NCI-H1048 (cell line): ENCODE measurements at regions not wholly inside any gene's neighbourhood (a gene's known extent, or its start where the extent isn't known, plus 50 kb on each side); places are given as distances from the start of the nearest gene placed in this dataset.
A peak's percentile ranks its signal among the peaks of the same experiment; 100 is the strongest.
"Not testable (repeated sequence)": the region's sequence is repeated elsewhere in the genome, so short reads cannot be mapped to it uniquely, and the experiment has no call there.

Experiments
- DNase-seq: peaks from one replicate; lab custom pipeline; 2025; lab: John Stamatoyannopoulos, UW

GRCh38 chr12:60195483-60195882 is 599.7 kb downstream of the SLC16A7 start:
- DNase-seq: no peak

DNA sequence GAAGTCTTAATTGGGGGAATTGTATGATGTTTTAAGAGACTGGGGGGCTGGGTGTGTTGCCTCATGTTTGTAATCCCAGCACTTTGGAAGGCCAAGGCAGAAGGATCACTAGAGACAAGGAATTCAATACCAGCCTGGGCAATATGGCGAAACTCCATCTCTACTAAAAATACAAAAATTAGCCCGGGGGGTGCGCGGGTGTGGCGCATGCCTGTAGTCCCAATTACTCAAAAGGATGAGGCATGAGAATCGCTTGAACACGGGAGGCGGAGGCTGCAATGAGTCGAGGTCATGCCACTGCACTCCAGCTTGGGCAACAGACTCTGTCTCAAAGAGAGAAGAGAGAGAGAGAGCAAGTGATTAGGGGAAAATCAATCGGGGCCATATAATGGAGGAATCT is 600.5 kb downstream of the SLC16A7 start:
- no peak for DNase-seq

- DNase-seq: no peak
Observed at GRCh38 chr12:60197589-60197988, 601.8 kb downstream of the SLC16A7 start.

DNA sequence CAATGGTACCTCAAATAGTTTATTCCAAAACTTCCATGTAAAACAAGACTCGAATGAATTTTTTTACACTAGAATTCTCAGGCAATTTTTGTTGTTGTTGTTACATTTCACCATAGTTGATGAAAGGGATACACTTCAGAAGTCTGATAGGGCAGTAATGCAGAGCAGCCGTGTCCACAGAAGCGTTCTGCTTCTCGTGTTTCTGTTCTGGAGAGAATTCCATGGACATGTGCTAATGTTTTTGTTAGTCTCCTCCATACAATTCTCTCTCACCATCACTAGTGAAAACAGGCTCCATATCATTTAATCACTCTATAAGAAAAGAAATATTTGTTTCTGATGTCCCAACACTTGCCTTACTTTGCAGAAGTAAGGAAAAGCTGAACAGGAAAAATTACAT is 606.1 kb downstream of the SLC16A7 start:
- no peak for DNase-seq

DNA sequence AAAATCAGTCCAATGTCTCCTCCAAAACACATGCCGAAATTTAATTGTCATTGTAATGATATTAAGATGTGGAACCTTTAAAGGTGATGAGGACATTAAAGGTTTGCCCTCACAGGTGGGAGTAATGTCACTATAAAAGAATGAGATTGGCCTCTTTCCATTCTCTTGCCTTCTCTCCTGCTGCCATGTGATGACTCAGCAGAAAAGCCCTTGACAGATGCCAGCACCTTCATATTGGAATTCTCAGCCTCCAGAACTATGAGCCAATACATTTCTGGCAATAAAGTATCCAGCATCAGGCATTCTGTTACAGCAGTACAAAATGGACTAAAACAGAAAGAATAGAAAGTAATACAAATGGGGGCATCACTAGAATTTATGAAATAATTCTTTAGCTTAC is 609.7 kb downstream of the SLC16A7 start:
- DNase-seq: no peak

DNA sequence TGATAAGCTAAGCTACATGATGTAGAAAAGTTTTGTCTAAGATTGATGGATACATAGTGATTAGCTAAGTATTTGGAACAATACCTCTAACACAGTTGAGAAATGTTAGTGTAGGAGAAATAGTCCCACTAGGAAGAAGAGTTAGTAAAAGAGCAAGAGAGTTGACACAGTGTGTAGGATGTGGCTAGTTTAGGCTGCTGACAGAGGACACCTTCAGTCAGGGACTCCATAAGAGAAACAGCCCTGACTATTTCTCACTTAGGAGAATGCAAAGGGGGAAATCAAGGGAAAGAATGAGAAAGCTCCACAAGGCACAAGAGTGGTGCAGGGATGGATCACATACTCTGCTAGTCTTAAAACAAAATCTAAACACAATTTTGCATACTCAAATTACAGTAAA is 613.7 kb downstream of the SLC16A7 start:
- no peak for DNase-seq

DNA sequence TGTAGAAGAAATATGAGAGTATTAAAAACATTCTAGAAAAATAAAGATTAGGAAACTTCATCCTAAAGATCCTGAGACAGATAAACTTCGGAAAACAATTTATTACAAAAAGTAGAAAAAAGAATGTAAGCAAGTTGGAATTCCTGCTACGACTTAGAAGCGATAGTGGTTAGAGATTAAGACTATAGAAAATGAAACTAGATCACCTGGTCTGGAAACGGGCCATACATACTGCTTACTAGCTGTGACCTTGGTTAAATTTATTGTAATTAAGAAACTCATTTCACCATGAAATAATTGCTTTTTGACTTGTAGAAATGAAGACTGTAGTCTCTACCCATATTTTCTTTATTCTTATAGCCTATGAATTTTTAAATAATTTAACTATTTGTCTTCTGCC is 614.1 kb downstream of the SLC16A7 start:
- DNase-seq: no peak

GRCh38 chr12:60210756-60211155 is 614.9 kb downstream of the SLC16A7 start:
- no peak for DNase-seq

GRCh38 chr12:60211244-60211643 is 615.4 kb downstream of the SLC16A7 start:
- DNase-seq: no peak

GRCh38 chr12:60212159-60213000 is 616.6 kb downstream of the SLC16A7 start:
- DNase-seq: no peak

DNA sequence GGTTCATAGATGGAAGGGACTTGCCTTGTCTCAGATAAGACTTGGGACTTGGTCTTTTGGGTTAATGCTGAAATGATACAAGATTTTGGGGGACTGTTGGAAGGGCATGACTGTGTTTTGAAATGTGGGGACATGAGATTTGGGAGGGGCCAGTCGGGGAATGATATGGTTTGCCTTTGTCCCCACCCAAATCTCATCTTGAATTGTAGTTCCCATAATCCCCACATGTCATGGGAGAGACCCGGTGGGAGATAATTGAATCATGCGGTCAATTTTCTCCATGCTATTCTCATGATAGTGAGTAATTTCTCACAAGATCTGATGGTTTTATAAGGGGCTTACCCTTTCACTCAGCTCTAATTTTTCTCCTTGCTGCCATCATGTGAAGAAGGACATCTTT is 617.4 kb downstream of the SLC16A7 start:
- not testable (repeated sequence) for DNase-seq

DNA sequence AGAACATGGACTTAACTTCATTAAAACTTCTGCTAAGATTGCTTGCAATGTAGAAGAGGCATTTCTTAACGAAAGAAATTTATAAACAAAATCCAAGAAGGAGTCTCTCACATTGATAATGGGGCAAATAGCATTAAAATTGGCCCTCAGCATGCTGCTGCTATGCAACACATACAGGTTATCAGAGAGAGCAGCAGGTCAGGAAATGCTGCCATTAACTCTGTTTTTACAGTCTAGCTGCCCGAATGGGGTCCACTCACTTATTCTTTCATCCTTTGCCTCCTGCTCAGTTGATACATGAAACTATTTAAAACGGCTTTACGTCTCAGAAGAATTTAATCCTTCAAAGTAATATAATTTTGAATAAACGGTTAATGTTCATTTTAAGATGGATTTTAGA is 620.4 kb downstream of the SLC16A7 start:
- no peak for DNase-seq

DNA sequence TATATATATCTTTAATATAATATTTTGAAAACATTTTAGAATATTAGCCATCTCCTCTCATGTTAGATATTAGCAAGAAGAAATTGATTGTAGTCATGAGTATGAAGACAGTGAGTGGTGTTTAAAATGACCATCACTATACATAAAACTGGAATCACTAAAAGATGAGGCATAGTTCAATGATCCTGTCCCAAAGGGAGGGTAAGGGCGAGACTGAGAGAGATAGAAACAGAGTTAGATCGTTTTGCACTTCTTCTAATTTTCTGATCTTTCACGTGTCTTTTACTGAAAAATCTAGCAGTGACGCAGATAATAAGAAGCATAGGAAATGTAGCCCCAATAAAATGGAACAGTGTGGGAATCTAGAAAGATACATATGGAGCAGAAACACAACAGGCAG is 627.4 kb downstream of the SLC16A7 start:
- no peak for DNase-seq

- no peak for DNase-seq
Observed at GRCh38 chr12:60225216-60226000, 629.6 kb downstream of the SLC16A7 start.

DNA sequence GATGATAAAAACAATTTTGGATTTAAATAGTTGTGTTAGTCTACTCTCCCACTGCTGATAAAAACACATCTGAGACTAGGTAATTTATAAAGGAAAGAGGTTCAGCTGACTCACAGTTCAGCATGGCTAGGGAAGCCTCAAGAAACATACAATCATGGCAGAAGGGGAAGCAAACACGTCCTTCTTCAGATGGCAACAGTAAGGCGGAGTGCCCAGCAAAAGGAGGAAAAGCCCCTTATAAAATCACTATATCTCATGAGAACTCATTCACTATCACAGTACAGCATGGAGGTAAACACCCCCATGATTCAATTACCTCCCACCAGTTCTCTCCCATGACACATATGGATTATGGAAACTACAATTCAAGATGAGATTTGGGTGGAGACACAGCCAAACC is 632.1 kb downstream of the SLC16A7 start:
- DNase-seq: no peak

- DNase-seq: no peak
Observed at GRCh38 chr12:60230056-60230455, 634.2 kb downstream of the SLC16A7 start.

DNA sequence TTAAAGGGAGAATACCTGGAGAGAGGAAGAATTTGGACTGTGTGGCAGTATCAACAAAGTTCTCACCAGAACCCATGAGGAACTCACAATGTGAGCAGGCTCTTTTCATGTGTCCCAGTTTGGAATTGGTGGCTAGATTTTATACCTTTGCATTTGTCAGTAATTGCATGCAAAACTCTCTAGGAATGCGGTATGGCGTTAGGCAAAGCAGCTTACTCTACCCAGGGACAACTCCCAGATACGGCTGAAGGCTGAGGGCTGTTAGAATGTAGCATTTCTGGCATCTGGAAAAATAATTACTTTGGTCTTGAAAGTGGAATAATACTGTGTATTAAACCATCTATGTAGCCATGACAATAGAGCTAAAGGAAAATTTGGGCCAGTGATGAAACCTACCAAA is 635.5 kb downstream of the SLC16A7 start:
- DNase-seq: peak; percentile 46

GRCh38 chr12:60231976-60232907 is 636.4 kb downstream of the SLC16A7 start:
- DNase-seq: no peak

DNA sequence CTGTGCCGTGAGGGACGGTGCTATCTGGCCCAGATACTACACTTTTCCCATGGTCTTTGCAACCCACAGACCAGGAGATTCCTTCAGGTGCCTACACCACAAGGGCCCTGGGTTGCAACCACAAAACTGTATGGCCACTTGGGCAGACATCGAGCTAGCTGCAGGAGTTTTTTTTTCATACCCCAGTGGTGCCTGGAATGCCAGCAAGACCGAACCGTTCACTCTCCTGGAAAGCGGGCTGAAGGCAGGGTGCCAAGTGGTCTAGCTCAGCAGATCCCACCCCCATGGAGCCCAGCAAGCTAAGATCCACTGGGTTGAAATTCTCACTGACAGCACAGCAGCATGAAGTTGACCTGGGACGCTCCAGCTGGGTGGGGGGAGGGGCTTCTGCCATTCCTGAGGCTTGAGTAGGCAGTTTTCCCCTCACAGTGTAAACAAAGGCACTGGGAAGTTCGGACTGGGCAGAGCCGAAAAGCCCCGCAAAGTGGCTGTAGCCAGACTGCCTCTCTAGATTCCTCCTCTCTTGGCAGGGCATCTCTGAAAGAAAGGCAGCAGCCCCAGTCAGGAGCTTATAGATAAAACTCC is 638.9 kb downstream of the SLC16A7 start:
- not testable (repeated sequence) for DNase-seq

DNA sequence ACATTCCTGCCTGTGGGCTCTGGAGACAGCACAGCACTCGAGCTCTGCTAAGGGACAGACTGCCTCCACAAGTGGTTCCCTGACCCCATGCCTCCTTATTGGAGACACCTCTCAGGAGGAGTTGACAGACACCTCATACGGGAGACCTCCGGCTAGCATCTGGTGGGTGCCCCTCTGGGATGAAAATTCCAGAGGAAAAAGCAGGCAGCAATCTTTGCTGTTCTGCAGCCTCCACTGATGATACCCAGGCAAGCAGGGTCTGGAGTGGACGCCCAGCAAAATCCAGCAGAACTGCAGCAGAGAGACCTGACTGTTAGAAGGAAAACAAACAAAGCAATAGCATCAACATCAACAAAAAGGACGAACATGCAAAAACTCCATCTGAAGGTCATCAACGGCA is 639.4 kb downstream of the SLC16A7 start:
- DNase-seq: no peak

DNA sequence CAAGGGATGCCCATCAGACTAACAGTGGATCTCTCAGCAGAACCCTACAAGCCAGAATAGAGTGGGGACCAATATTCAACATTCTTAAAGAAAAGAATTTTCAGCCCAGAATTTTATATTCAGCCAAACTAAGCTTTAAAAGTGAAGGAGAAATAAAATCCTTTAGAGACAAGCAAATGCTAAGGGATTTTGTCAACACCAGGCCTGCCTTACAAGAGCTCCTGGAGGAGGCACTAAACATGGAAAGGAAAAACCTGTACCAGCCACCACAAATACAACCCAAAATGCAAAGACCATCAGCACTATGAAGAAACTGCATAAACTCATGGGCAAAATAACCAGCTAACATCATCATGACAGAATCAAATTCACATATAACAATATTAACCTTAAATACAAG is 640.6 kb downstream of the SLC16A7 start:
- not testable (repeated sequence) for DNase-seq

- DNase-seq: no peak
Observed at GRCh38 chr12:60240891-60241290, 645.1 kb downstream of the SLC16A7 start.
